Mesendoderm (in vitro differentiated cells): ENCODE measurements at regions not wholly inside any gene's neighbourhood (a gene's known extent, or its start where the extent isn't known, plus 50 kb on each side); places are given as distances from the start of the nearest gene placed in this dataset.

ENCODE experiments used
- DNase-seq: peaks from one replicate; pipeline ENCODE4 v3.0.0; 2013
- H2AK5ac ChIP-seq: 2 replicates; pipeline ENCODE4 v1.6.1; 2013; ENCODE audit warnings: low read length, inconsistent platforms
- H2BK120ac ChIP-seq: 2 replicates; pipeline ENCODE4 v1.6.1; 2013; ENCODE audit warnings: low read depth, mild to moderate bottlenecking, low read length, moderate library complexity, mixed read lengths
- H2BK15ac ChIP-seq: replicated peaks from 2 replicates; pipeline ENCODE4 v1.6.1; 2013; ENCODE audit warnings: low read depth, mild to moderate bottlenecking, moderate library complexity
- H2BK5ac ChIP-seq: 2 replicates; pipeline ENCODE4 v1.6.1; 2013; ENCODE audit warnings: low read length, inconsistent platforms
- H3K18ac ChIP-seq: 2 replicates; pipeline ENCODE4 v1.6.1; 2013; ENCODE audit warnings: mild to moderate bottlenecking, low read length, mixed read lengths
- H3K23ac ChIP-seq: one replicate; pipeline ENCODE4 v1.6.1; 2013; ENCODE audit warnings: low read length
- H3K27ac ChIP-seq: 2 replicates; pipeline ENCODE4 v1.5.1; 2013; ENCODE audit warnings: low read depth, mild to moderate bottlenecking, inconsistent platforms, low read length, moderate library complexity
- H3K27me3 ChIP-seq: 2 replicates; pipeline ENCODE4 v1.6.1; 2013; ENCODE audit warnings: low read length, control low read depth, mild to moderate bottlenecking, inconsistent platforms; ENCODE audit not compliant: insufficient read depth, poor library complexity
- H3K36me3 ChIP-seq: 2 replicates; pipeline ENCODE4 v1.6.1; 2013; ENCODE audit warnings: low read length, inconsistent platforms; ENCODE audit not compliant: control insufficient read depth, insufficient read depth
- H3K4ac ChIP-seq: one replicate; pipeline ENCODE4 v1.6.1; 2013; ENCODE audit warnings: low read depth, mild to moderate bottlenecking, low read length, moderate library complexity
- H3K4me1 ChIP-seq: 2 replicates; pipeline ENCODE4 v1.6.1; 2013; ENCODE audit warnings: low read depth, low read length, inconsistent platforms; ENCODE audit not compliant: control insufficient read depth
- H3K4me2 ChIP-seq: 2 replicates; pipeline ENCODE4 v1.6.1; 2013; ENCODE audit warnings: low read length
- H3K4me3 ChIP-seq: 2 replicates; pipeline ENCODE4 v1.5.1; 2013; ENCODE audit warnings: mild to moderate bottlenecking, low read length
- H3K56ac ChIP-seq: one replicate; pipeline ENCODE4 v1.6.1; 2013; ENCODE audit warnings: low read length
- H3K79me1 ChIP-seq: 2 replicates; pipeline ENCODE4 v1.6.1; 2013; ENCODE audit warnings: low read length, inconsistent platforms
- H3K79me2 ChIP-seq: 2 replicates; pipeline ENCODE4 v1.6.1; 2013; ENCODE audit warnings: mild to moderate bottlenecking, low read length; ENCODE audit not compliant: control insufficient read depth, insufficient read depth
- H3K9ac ChIP-seq: 2 replicates; pipeline ENCODE4 v1.6.1; 2013; ENCODE audit warnings: low read length, inconsistent platforms
- H4K5ac ChIP-seq: one replicate; pipeline ENCODE4 v1.6.1; 2013; ENCODE audit warnings: low read length
- H4K8ac ChIP-seq: one replicate; pipeline ENCODE4 v1.6.1; 2013; ENCODE audit warnings: low read depth, mild to moderate bottlenecking, control low read depth, low read length, moderate library complexity
- WGBS: extraction: QIAGEN DNeasy Blood & Tissue Kit; methylation state at CpG from one replicate; pipeline ENCODE4 v1.1.7; 2013; ENCODE audit warnings: low lambda C conversion rate, missing lambda C conversion rate; ENCODE audit not compliant: insufficient coverage; ENCODE audit errors: extremely low coverage; 5-methylcytosine and 5-hydroxymethylcytosine counted together

DNA sequence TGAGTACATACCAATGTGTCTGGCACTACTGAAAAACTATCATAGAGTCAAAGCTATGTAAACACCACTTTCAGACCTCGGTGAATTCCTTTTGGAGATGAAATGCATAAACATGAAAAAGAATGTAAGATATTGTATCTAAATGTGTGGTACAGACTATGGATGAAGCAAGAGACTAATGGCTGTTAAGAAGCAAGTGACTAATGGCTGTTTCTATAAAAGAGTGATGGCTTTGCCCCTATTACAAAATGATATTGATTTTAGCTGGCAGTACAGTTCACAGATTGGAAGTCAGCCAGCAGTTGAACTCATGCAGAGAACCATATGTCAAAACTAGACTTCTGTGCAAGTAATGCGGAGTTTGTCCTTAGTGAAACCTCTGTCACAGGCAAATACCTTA lies 359.3 kb downstream of the GRXCR1 start:
- no peak overlapping the region for H3K4me3 ChIP-seq
- H3K79me1 ChIP-seq, result no peaks in the 10 kb centered on the region
- no peak for DNase-seq
- no peak overlapping the region for H2BK120ac ChIP-seq
- H3K79me2 ChIP-seq, result no peaks in the 10 kb centered on the region
- H3K23ac ChIP-seq, result no peak overlapping the region
- no peaks in the 10 kb centered on the region for H3K4me1 ChIP-seq
- no peak overlapping the region for H2BK5ac ChIP-seq
- H3K36me3 ChIP-seq, result no peaks in the 10 kb centered on the region
- no peak overlapping the region for H3K4ac ChIP-seq
- no peak overlapping the region for H2BK15ac ChIP-seq
- H4K5ac ChIP-seq, result no peak overlapping the region
- no peak overlapping the region for H3K27ac ChIP-seq
- no peak overlapping the region for H3K18ac ChIP-seq
- no peak overlapping the region for H2AK5ac ChIP-seq
- H3K27me3 ChIP-seq, result no peaks in the 10 kb centered on the region
- H3K4me2 ChIP-seq, result no peak overlapping the region
- WGBS, result no CpG with 5 or more reads among the region's 2 CpGs
- H3K56ac ChIP-seq, result no peak overlapping the region
- H3K9ac ChIP-seq, result no peak overlapping the region
- no peak overlapping the region for H4K8ac ChIP-seq

DNA sequence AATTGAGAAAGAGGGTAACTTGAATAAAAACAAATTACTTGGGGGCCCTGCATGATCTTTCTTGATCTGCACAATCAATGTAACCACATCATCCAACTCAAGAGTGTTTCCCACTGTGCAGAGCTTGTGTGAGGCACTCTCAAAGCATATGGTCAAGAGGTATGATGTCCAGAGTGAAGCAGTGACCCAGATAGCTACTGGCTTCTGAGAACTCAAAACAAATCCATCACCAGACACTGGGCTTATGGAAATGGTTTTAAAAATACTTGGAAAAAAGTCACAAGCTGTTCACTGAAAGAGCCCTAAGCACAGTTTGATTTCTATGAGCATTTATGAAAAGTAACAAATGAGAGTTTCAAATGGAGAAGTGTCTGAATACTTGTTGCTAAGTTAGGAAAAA lies 361.0 kb downstream of the GRXCR1 start:
- no peaks in the 10 kb centered on the region for H3K79me1 ChIP-seq
- no peak overlapping the region for H2BK15ac ChIP-seq
- H3K4me1 ChIP-seq, result no peaks in the 10 kb centered on the region
- H3K27me3 ChIP-seq, result no peaks in the 10 kb centered on the region
- no peak overlapping the region for H3K4ac ChIP-seq
- no peak overlapping the region for H2BK120ac ChIP-seq
- H3K4me2 ChIP-seq, result no peak overlapping the region
- DNase-seq, result no peak
- H3K36me3 ChIP-seq, result no peaks in the 10 kb centered on the region
- no peak overlapping the region for H3K27ac ChIP-seq
- H3K18ac ChIP-seq, result no peak overlapping the region
- H3K23ac ChIP-seq, result no peak overlapping the region
- H2AK5ac ChIP-seq, result no peak overlapping the region
- no peak overlapping the region for H4K5ac ChIP-seq
- no peak overlapping the region for H3K9ac ChIP-seq
- no peak overlapping the region for H3K56ac ChIP-seq
- H3K79me2 ChIP-seq, result no peaks in the 10 kb centered on the region
- H3K4me3 ChIP-seq, result no peak overlapping the region
- no peak overlapping the region for H4K8ac ChIP-seq
- no peak overlapping the region for H2BK5ac ChIP-seq

- Histone ChIP-seq H3K9ac (no peak overlapping the region), H3K27ac (no peak overlapping the region), H3K27me3 (no peaks in the 10 kb centered on the region), H3K23ac (no peak overlapping the region), H4K5ac (no peak overlapping the region), H4K8ac (no peak overlapping the region), H3K18ac (no peak overlapping the region), H3K79me2 (no peaks in the 10 kb centered on the region), H3K4me2 (no peak overlapping the region), H2AK5ac (no peak overlapping the region), H3K4me3 (no peak overlapping the region), H3K4ac (no peak overlapping the region), H3K36me3 (no peaks in the 10 kb centered on the region), H2BK15ac (no peak overlapping the region), H2BK120ac (no peak overlapping the region), H3K56ac (no peak overlapping the region), H2BK5ac (no peak overlapping the region), H3K79me1 (no peaks in the 10 kb centered on the region), H3K4me1 (no peaks in the 10 kb centered on the region)
- DNase-seq, result no peak
Measured at GRCh38 chr4:43264730-43265129, 372.2 kb downstream of the GRXCR1 start.

GRCh38 chr4:43271946-43272345 lies 379.4 kb downstream of the GRXCR1 start:
- no peak overlapping the region for H2BK15ac ChIP-seq
- no peak overlapping the region for H4K8ac ChIP-seq
- H3K4me3 ChIP-seq, result no peak overlapping the region
- H2BK120ac ChIP-seq, result no peak overlapping the region
- H3K4me1 ChIP-seq, result no peaks in the 10 kb centered on the region
- H2BK5ac ChIP-seq, result no peak overlapping the region
- H3K18ac ChIP-seq, result no peak overlapping the region
- no peak overlapping the region for H3K4me2 ChIP-seq
- H3K36me3 ChIP-seq, result no peaks in the 10 kb centered on the region
- no peaks in the 10 kb centered on the region for H3K79me2 ChIP-seq
- H3K4ac ChIP-seq, result no peak overlapping the region
- no peak for DNase-seq
- no peaks in the 10 kb centered on the region for H3K27me3 ChIP-seq
- H2AK5ac ChIP-seq, result no peak overlapping the region
- no peak overlapping the region for H3K27ac ChIP-seq
- no peaks in the 10 kb centered on the region for H3K79me1 ChIP-seq
- no peak overlapping the region for H4K5ac ChIP-seq
- H3K9ac ChIP-seq, result no peak overlapping the region
- H3K23ac ChIP-seq, result no peak overlapping the region
- H3K56ac ChIP-seq, result no peak overlapping the region
- WGBS, result no CpG with 5 or more reads among the region's 1 CpG

- Histone ChIP-seq H3K4me3 (no peak overlapping the region), H4K5ac (no peak overlapping the region), H3K4me1 (no peaks in the 10 kb centered on the region), H3K18ac (no peak overlapping the region), H3K79me1 (no peaks in the 10 kb centered on the region), H3K36me3 (no peaks in the 10 kb centered on the region), H3K9ac (no peak overlapping the region), H2AK5ac (no peak overlapping the region), H3K23ac (no peak overlapping the region), H2BK120ac (no peak overlapping the region), H2BK15ac (no peak overlapping the region), H3K4me2 (no peak overlapping the region), H2BK5ac (no peak overlapping the region), H3K27ac (no peak overlapping the region), H3K4ac (no peak overlapping the region), H3K56ac (no peak overlapping the region), H4K8ac (no peak overlapping the region), H3K27me3 (no peaks in the 10 kb centered on the region), H3K79me2 (no peaks in the 10 kb centered on the region)
- DNase-seq, result no peak
- no CpG with 5 or more reads among the region's 2 CpGs for WGBS
Measured at GRCh38 chr4:43274376-43274775, 381.9 kb downstream of the GRXCR1 start.

DNA sequence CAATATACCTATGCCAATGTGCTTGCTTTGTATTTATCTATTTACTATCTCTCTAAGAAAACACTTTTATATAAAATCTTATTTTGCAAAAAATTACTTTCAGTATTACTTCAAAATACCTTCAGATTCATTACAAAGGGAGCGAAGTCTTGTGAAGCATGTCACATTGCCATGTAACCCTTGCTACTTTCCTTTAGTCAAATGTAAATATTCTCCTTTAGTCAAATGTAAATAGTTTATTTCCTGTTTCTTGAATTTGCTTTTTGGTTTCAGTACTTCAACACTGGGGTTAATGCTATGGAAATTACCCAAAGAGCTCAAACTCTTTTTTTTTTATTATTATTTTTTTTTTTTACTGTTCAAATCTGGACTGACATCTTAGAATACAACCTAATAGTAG lies 383.3 kb downstream of the GRXCR1 start:
- Histone ChIP-seq H4K8ac (no peak overlapping the region), H3K36me3 (no peaks in the 10 kb centered on the region), H3K27me3 (no peaks in the 10 kb centered on the region), H3K79me1 (no peaks in the 10 kb centered on the region), H3K27ac (no peak overlapping the region), H3K56ac (no peak overlapping the region), H2BK15ac (no peak overlapping the region), H4K5ac (no peak overlapping the region), H2AK5ac (no peak overlapping the region), H2BK120ac (no peak overlapping the region), H3K23ac (no peak overlapping the region), H3K4me1 (no peaks in the 10 kb centered on the region), H3K79me2 (no peaks in the 10 kb centered on the region), H3K4ac (no peak overlapping the region), H3K4me2 (no peak overlapping the region), H3K18ac (no peak overlapping the region), H3K4me3 (no peak overlapping the region), H3K9ac (no peak overlapping the region), H2BK5ac (no peak overlapping the region)
- no CpG with 5 or more reads among the region's 1 CpG for WGBS
- no peak for DNase-seq
